ENCODE measurements at regions not wholly inside any gene's neighbourhood (a gene's known extent, or its start where the extent isn't known, plus 50 kb on each side); places are given as distances from the start of the nearest gene placed in this dataset.

- no peak for TF ChIP-seq CTCF (IDR thresholded peaks at IDR 0.05)
- Histone ChIP-seq H3K9me3 (no peaks in the 10 kb centered on the region), H3K27me3 (peaks cover 0 to 10% (median 0%) of the 10 kb centered on the region in 7 donors), H3K4me3 (no peak overlapping the region), H3K4me1 (peaks cover 0 to 4% (median 0%) of the 10 kb centered on the region in 9 donors), H3K27ac (no peak overlapping the region), H3K36me3 (no peaks in the 10 kb centered on the region)
- DNase-seq (no peak), ATAC-seq (peak in 3 of 8 donors; percentile 46 to 77 (median 73))
- WGBS, 2 donors, result 53 to 63% methylated on average over 8 of the region's 8 CpGs
- intact Hi-C loops (cut with DNase I), result loop anchor here in 3 of 10 donors (10.0 kb wide), 1 partner anchor 1252 kb away; no protein-coding TSS in a partner anchor
Measured at GRCh38 chr10:36886303-36886891, 239.0 kb upstream of the ANKRD30A start.

- intact Hi-C loops (cut with DNase I), result loop anchor here in 3 of 10 donors (10.0 kb wide), 1 partner anchor 1251 kb away; no protein-coding TSS in a partner anchor
- H3K4me1 ChIP-seq, result peaks cover 0 to 4% (median 0%) of the 10 kb centered on the region in 9 donors
- ATAC-seq, result peak in 1 of 8 donors; percentile 14
- H3K27me3 ChIP-seq, result peaks cover 0 to 11% (median 0%) of the 10 kb centered on the region in 7 donors
- no peak for TF ChIP-seq CTCF (IDR thresholded peaks at IDR 0.05)
- WGBS, 2 donors, result 90 to 93% methylated on average over 5 of the region's 5 CpGs
- H3K4me3 ChIP-seq, result no peak overlapping the region
- H3K9me3 ChIP-seq, result no peaks in the 10 kb centered on the region
- no peaks in the 10 kb centered on the region for H3K36me3 ChIP-seq
- no peak overlapping the region for H3K27ac ChIP-seq
- DNase-seq, result no peak
Measured at GRCh38 chr10:36885746-36886145, 239.7 kb upstream of the ANKRD30A start.

GRCh38 chr10:36882781-36883180 is 242.6 kb upstream of the ANKRD30A start:
- no peaks in the 10 kb centered on the region for H3K36me3 ChIP-seq
- no peak for TF ChIP-seq CTCF (IDR thresholded peaks at IDR 0.05)
- intact Hi-C loops (cut with DNase I), result loop anchor here in 9 of 10 donors (2.0 to 10.0 kb wide), 3 partner anchors 1245 to 1248 kb away; no protein-coding TSS in a partner anchor
- H3K4me1 ChIP-seq, result peaks cover 0 to 4% (median 0%) of the 10 kb centered on the region in 9 donors
- H3K9me3 ChIP-seq, result no peaks in the 10 kb centered on the region
- no peak overlapping the region for H3K27ac ChIP-seq
- peaks cover 0 to 26% (median 0%) of the 10 kb centered on the region in 7 donors for H3K27me3 ChIP-seq
- H3K4me3 ChIP-seq, result no peak overlapping the region
- ATAC-seq (no peak), DNase-seq (no peak)
- 77 to 84% methylated on average over 3 of the region's 3 CpGs for WGBS, 2 donors

- H3K36me3 ChIP-seq, result no peaks in the 10 kb centered on the region
- intact Hi-C loops (cut with DNase I), result loop anchor here in 8 of 10 donors (5.0 to 10.0 kb wide), 2 partner anchors 1244 to 1246 kb away; no protein-coding TSS in a partner anchor
- H3K27me3 ChIP-seq, result peaks cover 0 to 30% (median 0%) of the 10 kb centered on the region in 7 donors
- peak in 8 of 9 donors; percentile 9 to 67 (median 52) for TF ChIP-seq CTCF (IDR thresholded peaks at IDR 0.05)
- no peak overlapping the region for H3K4me3 ChIP-seq
- no peak overlapping the region for H3K27ac ChIP-seq
- no peaks in the 10 kb centered on the region for H3K4me1 ChIP-seq
- 8 to 14% methylated on average over 5 of the region's 5 CpGs for whole genome bisulfite sequencing, 2 donors
- no peaks in the 10 kb centered on the region for H3K9me3 ChIP-seq
- ATAC-seq (no peak), DNase-seq (no peak)
Measured at GRCh38 chr10:36880898-36881297, 244.5 kb upstream of the ANKRD30A start.

Measured in heart right ventricle (tissue), 16 donors.